ENCODE measurements at regions not wholly inside any gene's neighbourhood (a gene's known extent, or its start where the extent isn't known, plus 50 kb on each side); places are given as distances from the start of the nearest gene placed in this dataset.

DNA sequence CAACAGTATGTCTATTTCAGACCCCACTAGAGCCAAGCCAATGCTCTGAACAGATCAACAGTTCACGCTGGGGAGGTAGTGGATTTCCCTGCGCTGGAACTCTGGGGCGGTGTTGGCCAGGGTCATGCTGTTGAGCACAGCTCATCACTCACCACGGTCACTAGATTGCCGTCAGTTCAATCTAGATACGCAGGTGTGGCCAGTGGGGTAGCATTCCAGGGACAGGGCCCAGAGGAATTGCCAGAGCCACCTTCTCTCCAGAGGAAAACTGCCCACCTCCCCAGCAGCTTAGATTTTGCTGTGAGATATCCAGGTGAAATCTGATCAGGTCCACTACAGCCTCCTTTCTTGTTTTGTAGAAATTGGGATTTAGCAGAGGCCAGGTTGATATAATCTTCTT lies 101.8 kb downstream of the SOX11 start:
- TF ChIP-seq, protein P1, sequence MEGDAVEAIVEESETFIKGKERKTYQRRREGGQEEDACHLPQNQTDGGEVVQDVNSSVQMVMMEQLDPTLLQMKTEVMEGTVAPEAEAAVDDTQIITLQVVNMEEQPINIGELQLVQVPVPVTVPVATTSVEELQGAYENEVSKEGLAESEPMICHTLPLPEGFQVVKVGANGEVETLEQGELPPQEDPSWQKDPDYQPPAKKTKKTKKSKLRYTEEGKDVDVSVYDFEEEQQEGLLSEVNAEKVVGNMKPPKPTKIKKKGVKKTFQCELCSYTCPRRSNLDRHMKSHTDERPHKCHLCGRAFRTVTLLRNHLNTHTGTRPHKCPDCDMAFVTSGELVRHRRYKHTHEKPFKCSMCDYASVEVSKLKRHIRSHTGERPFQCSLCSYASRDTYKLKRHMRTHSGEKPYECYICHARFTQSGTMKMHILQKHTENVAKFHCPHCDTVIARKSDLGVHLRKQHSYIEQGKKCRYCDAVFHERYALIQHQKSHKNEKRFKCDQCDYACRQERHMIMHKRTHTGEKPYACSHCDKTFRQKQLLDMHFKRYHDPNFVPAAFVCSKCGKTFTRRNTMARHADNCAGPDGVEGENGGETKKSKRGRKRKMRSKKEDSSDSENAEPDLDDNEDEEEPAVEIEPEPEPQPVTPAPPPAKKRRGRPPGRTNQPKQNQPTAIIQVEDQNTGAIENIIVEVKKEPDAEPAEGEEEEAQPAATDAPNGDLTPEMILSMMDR (IDR thresholded peaks at IDR 0.05) = no peak
- TF ChIP-seq EZH2 (IDR thresholded peaks at IDR 0.05; ENCODE audit: borderline replicate concordance, insufficient read depth, low read depth, low read length, poor library complexity, severe bottlenecking) = no peak

Data from B cell (primary cell).